ENCODE measurements at regions not wholly inside any gene's neighbourhood (a gene's known extent, or its start where the extent isn't known, plus 50 kb on each side); places are given as distances from the start of the nearest gene placed in this dataset.
A peak's percentile ranks its signal among the peaks of the same experiment; 100 is the strongest.

- no peak overlapping the region for H3K4me3 ChIP-seq
- H3K9me3 ChIP-seq: no peaks in the 10 kb centered on the region
- intact Hi-C loops (cut with DNase I): no loop called here
- H3K36me3 ChIP-seq: no peaks in the 10 kb centered on the region
- no peak for TF ChIP-seq CTCF (IDR thresholded peaks at IDR 0.05)
- H3K4me1 ChIP-seq: no peaks in the 10 kb centered on the region
- no peak overlapping the region for H3K27ac ChIP-seq
- ATAC-seq (no peak), DNase-seq (peak; percentile 32)
- peaks cover 15% of the 10 kb centered on the region for H3K27me3 ChIP-seq
Measured at GRCh38 chr1:17883662-17884395, 128.7 kb downstream of the ACTL8 start.

GRCh38 chr1:17885663-17886320 lies 130.7 kb downstream of the ACTL8 start:
- peaks cover 15% of the 10 kb centered on the region for H3K27me3 ChIP-seq
- H3K4me3 ChIP-seq: no peak overlapping the region
- H3K27ac ChIP-seq: no peak overlapping the region
- intact Hi-C loops (cut with DNase I): no loop called here
- TF ChIP-seq CTCF (IDR thresholded peaks at IDR 0.05): no peak
- no peaks in the 10 kb centered on the region for H3K4me1 ChIP-seq
- ATAC-seq (no peak), DNase-seq (peak; percentile 29)
- no peaks in the 10 kb centered on the region for H3K36me3 ChIP-seq
- no peaks in the 10 kb centered on the region for H3K9me3 ChIP-seq

GRCh38 chr1:17886386-17886785 lies 131.3 kb downstream of the ACTL8 start:
- Histone ChIP-seq H3K27ac (no peak overlapping the region), H3K27me3 (peaks cover 15% of the 10 kb centered on the region), H3K36me3 (no peaks in the 10 kb centered on the region), H3K4me1 (no peaks in the 10 kb centered on the region), H3K4me3 (no peak overlapping the region), H3K9me3 (no peaks in the 10 kb centered on the region)
- DNase-seq (no peak), ATAC-seq (no peak)
- TF ChIP-seq CTCF (IDR thresholded peaks at IDR 0.05): no peak
- intact Hi-C loops (cut with DNase I): no loop called here

- intact Hi-C loops (cut with DNase I): no loop called here
- TF ChIP-seq CTCF (IDR thresholded peaks at IDR 0.05): no peak
Measured at GRCh38 chr1:17886838-17887441, 131.8 kb downstream of the ACTL8 start.

GRCh38 chr1:17887661-17888371 lies 132.7 kb downstream of the ACTL8 start:
- Histone ChIP-seq H3K27ac (no peak overlapping the region), H3K4me1 (no peaks in the 10 kb centered on the region), H3K9me3 (no peaks in the 10 kb centered on the region), H3K27me3 (peaks cover 15% of the 10 kb centered on the region), H3K4me3 (no peak overlapping the region), H3K36me3 (no peaks in the 10 kb centered on the region)
- intact Hi-C loops (cut with DNase I): no loop called here
- no peak for TF ChIP-seq CTCF (IDR thresholded peaks at IDR 0.05)
- ATAC-seq (no peak), DNase-seq (peak; percentile 46)

More at GRCh38 chr1:17886838-17887441, 131.8 kb downstream of the ACTL8 start:
- no peaks in the 10 kb centered on the region for H3K9me3 ChIP-seq
- no peak for ATAC-seq
- no peaks in the 10 kb centered on the region for H3K4me1 ChIP-seq
- no peaks in the 10 kb centered on the region for H3K36me3 ChIP-seq
- peak; percentile 46 for DNase-seq
- H3K27ac ChIP-seq: no peak overlapping the region
- no peak overlapping the region for H3K4me3 ChIP-seq
- peaks cover 15% of the 10 kb centered on the region for H3K27me3 ChIP-seq
